Fibroblast of lung (primary cell): ENCODE measurements at regions not wholly inside any gene's neighbourhood (a gene's known extent, or its start where the extent isn't known, plus 50 kb on each side); places are given as distances from the start of the nearest gene placed in this dataset.

Experiments
- CTCF ChIP-seq, 2 donors: IDR thresholded peaks in 1 of 2; conservative IDR thresholded peaks in 1 of 2; 1 replicate in 1 of 2; 2 replicates in 1 of 2; pipeline ENCODE4 v1.5.1; 2011 to 2012; ENCODE audit warnings: low read length in 2 of 2, control low read depth in 1 of 2, inconsistent platforms in 1 of 2, low read depth in 1 of 2, mild to moderate bottlenecking in 1 of 2
- EZH2 ChIP-seq: IDR thresholded peaks from 2 replicates; pipeline ENCODE4 v1.5.1; 2012; ENCODE audit warnings: low read length, control low read depth, mild to moderate bottlenecking; ENCODE audit errors: missing control alignments

- no peak for TF ChIP-seq CTCF (conservative IDR thresholded peaks at IDR 0.05 in 1 of 2, IDR thresholded peaks at IDR 0.05 in 1 of 2; ENCODE audit: low read depth in 1 of 2, low read length in 2 of 2)
- no peak for TF ChIP-seq EZH2
Measured at GRCh38 chr14:89095036-89095435, 270.6 kb downstream of the TTC8 start.
